AG04449 (cell line): ENCODE measurements at regions not wholly inside any gene's neighbourhood (a gene's known extent, or its start where the extent isn't known, plus 50 kb on each side); places are given as distances from the start of the nearest gene placed in this dataset.

Experiments
- CTCF ChIA-PET: fragments of 350-600 bp; formaldehyde crosslinking; extraction: SDS; loops from one replicate; lab custom pipeline; 2021; ENCODE audit warnings: antibody characterized with exemption; lab: Yijun Ruan, JAX
- POLR2A ChIA-PET: fragments of 400-600, 350-600 bp; formaldehyde crosslinking; extraction: SDS; loops from one replicate; lab custom pipeline; 2020; ENCODE audit warnings: antibody characterized with exemption, inconsistent platforms; lab: Yijun Ruan, JAX
- DNase-seq: peaks from one replicate; pipeline ENCODE4 v3.0.0-alpha.2; 2010; ENCODE audit warnings: low read depth, low spot score
- H3K4me3 ChIP-seq: 2 replicates; pipeline ENCODE4 v1.5.1; 2011; ENCODE audit warnings: low read depth, mild to moderate bottlenecking, control low read depth, low read length
- TF ChIP-seq, protein P1 (sequence below): IDR thresholded peaks from one replicate; pipeline ENCODE4 v1.5.1; 2011; ENCODE audit warnings: mild to moderate bottlenecking, moderate library complexity, low read length, control low read depth, inconsistent platforms; ENCODE audit not compliant: insufficient read depth; ENCODE audit errors: missing control alignments

DNA sequence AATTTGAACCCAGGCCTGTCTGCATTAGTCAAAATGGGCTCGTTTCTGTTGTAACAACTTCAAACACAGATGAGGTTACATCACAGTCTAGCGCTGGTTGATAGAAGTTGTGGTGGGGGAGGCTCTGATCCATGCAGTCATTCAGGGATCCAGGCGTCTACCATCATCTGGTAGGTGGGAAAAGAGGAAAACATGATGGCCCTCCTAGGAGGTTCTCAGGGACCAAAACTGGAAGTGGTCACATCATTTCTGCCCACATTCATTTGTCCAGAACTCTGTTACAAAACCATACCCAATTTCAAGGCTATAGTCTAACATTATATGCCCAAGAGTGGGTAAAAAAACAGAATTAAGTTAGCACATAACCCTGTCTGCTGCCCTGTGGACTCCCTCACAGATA lies 135.1 kb downstream of the PHETA1 start:
- DNase-seq: no peak
- TF ChIP-seq, protein P1, sequence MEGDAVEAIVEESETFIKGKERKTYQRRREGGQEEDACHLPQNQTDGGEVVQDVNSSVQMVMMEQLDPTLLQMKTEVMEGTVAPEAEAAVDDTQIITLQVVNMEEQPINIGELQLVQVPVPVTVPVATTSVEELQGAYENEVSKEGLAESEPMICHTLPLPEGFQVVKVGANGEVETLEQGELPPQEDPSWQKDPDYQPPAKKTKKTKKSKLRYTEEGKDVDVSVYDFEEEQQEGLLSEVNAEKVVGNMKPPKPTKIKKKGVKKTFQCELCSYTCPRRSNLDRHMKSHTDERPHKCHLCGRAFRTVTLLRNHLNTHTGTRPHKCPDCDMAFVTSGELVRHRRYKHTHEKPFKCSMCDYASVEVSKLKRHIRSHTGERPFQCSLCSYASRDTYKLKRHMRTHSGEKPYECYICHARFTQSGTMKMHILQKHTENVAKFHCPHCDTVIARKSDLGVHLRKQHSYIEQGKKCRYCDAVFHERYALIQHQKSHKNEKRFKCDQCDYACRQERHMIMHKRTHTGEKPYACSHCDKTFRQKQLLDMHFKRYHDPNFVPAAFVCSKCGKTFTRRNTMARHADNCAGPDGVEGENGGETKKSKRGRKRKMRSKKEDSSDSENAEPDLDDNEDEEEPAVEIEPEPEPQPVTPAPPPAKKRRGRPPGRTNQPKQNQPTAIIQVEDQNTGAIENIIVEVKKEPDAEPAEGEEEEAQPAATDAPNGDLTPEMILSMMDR: no peak
- ChIA-PET CTCF (no interaction called here), POLR2A (no interaction called here)
- H3K4me3 ChIP-seq: no peak overlapping the region

GRCh38 chr12:111230649-111231048 lies 138.2 kb downstream of the PHETA1 start:
- H3K4me3 ChIP-seq: no peak overlapping the region
- no peak for DNase-seq
- TF ChIP-seq, protein P1: no peak
- ChIA-PET CTCF (interaction anchor here (1.5 kb wide), 1 partner anchor 68 kb away, joined by 3 read pairs; no protein-coding TSS in a partner anchor), POLR2A (no interaction called here)

- CTCF ChIA-PET: no interaction called here
- POLR2A ChIA-PET: no interaction called here
- TF ChIP-seq, protein P1: no peak
- DNase-seq: no peak
- no peak overlapping the region for H3K4me3 ChIP-seq
Observed at GRCh38 chr12:111228916-111229666, 139.8 kb downstream of the PHETA1 start.

- CTCF ChIA-PET: no interaction called here
- DNase-seq: no peak
- TF ChIP-seq, protein P1: no peak
- H3K4me3 ChIP-seq: no peak overlapping the region
- POLR2A ChIA-PET: no interaction called here
Observed at GRCh38 chr12:111227476-111228420, 141.1 kb downstream of the PHETA1 start.

GRCh38 chr12:111226680-111227079 lies 142.2 kb downstream of the PHETA1 start:
- CTCF ChIA-PET: no interaction called here

More at GRCh38 chr12:111226680-111227079, 142.2 kb downstream of the PHETA1 start:
- no peak for DNase-seq
- TF ChIP-seq, protein P1: no peak
- H3K4me3 ChIP-seq: no peak overlapping the region
- POLR2A ChIA-PET: no interaction called here
